Gastroesophageal sphincter (tissue), 3 donors: ENCODE measurements at regions not wholly inside any gene's neighbourhood (a gene's known extent, or its start where the extent isn't known, plus 50 kb on each side); places are given as distances from the start of the nearest gene placed in this dataset.

Source experiments
- EP300 ChIP-seq: sonication (generic); formaldehyde crosslinking; IDR thresholded peaks from one replicate; pipeline ENCODE4 v1.6.1; 2017; ENCODE audit warnings: antibody characterized with exemption, mild to moderate bottlenecking
- POLR2A ChIP-seq, 2 donors: fragments of 450-650 bp; IDR thresholded peaks; one replicate each; pipeline ENCODE4 v1.6.1; 2017; ENCODE audit warnings: antibody characterized with exemption in 2 of 2, mild to moderate bottlenecking in 2 of 2, moderate library complexity in 1 of 2
- POLR2AphosphoS5 ChIP-seq: sonication (generic); formaldehyde crosslinking; IDR thresholded peaks from one replicate; pipeline ENCODE4 v1.6.1; 2017; ENCODE audit warnings: antibody characterized with exemption
- TF ChIP-seq, protein P1 (sequence below), 4 experiments: fragments of 200-600 bp in 2 of 4; fragments of 450-650 bp in 2 of 4; sonication (generic) in 1 of 4; IDR thresholded peaks; one replicate each; pipeline ENCODE4 v1.5.1; 2017 to 2019; ENCODE audit warnings: antibody characterized with exemption in 4 of 4, mild to moderate bottlenecking in 2 of 4, moderate library complexity in 2 of 4

DNA sequence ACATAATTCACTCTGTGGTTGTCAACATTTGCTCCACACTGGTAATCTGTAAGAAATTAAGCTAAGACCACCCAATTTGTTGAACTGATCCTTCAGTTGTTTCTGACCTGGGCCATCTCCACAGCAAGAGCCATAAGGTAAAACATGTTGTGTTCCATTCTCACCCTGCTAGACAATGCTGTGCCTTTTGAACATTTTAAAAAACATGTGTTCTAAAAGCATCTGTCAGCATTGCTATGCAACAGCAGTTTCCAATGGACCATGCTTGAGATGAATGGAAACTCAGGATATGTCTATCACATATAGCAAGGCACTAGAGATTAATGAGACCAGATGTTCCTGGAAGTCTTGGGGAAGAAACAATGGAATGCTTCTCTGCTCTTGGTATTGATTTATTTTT, 455.1 kb upstream of the RGMB start:
- TF ChIP-seq, protein P1, sequence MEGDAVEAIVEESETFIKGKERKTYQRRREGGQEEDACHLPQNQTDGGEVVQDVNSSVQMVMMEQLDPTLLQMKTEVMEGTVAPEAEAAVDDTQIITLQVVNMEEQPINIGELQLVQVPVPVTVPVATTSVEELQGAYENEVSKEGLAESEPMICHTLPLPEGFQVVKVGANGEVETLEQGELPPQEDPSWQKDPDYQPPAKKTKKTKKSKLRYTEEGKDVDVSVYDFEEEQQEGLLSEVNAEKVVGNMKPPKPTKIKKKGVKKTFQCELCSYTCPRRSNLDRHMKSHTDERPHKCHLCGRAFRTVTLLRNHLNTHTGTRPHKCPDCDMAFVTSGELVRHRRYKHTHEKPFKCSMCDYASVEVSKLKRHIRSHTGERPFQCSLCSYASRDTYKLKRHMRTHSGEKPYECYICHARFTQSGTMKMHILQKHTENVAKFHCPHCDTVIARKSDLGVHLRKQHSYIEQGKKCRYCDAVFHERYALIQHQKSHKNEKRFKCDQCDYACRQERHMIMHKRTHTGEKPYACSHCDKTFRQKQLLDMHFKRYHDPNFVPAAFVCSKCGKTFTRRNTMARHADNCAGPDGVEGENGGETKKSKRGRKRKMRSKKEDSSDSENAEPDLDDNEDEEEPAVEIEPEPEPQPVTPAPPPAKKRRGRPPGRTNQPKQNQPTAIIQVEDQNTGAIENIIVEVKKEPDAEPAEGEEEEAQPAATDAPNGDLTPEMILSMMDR (IDR thresholded peaks at IDR 0.05): no peak
- TF ChIP-seq POLR2AphosphoS5: no peak
- TF ChIP-seq POLR2A (IDR thresholded peaks at IDR 0.05): no peak
- no peak for TF ChIP-seq EP300
